Right renal pelvis (tissue), 4 donors: ENCODE measurements at regions not wholly inside any gene's neighbourhood (a gene's known extent, or its start where the extent isn't known, plus 50 kb on each side); places are given as distances from the start of the nearest gene placed in this dataset.
"Not testable (repeated sequence)": the region's sequence is repeated elsewhere in the genome, so short reads cannot be mapped to it uniquely, and the experiment has no call there.

ENCODE experiments used
- DNase-seq, 4 donors: peaks; one replicate each; pipeline ENCODE4 v3.0.0-alpha.2; 2013; ENCODE audit warnings: low read depth in 4 of 4, low spot score in 3 of 4, missing footprints in 1 of 4

DNA sequence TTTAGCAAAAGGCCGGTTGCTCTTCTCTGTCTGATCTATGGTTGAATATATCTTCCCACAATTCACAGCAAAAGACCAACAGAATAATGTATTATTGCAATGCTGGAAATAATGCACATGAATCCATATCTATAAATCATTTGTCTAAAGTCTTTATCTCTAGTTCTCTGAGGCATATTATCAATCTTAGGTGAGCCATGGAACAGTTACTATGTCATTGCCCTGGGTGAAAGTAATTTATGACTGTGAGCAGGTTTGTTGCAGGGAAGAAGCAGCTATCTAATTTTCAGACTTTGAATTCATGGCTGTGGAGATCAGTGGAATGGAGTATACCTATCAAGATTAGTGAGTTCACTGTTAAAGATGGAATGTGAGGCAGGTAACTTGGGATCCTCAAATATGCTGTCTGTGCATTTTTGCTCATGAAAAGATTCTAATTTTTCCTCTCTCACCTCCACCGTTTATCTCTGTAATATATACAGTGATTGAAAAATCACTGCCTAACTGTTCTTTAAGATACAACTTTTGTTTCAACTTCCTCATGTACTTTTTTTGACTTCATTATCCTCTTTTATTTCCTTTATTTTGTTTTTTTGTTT, 256.8 kb upstream of the ARSJ start:
- DNase-seq = no peak

DNA sequence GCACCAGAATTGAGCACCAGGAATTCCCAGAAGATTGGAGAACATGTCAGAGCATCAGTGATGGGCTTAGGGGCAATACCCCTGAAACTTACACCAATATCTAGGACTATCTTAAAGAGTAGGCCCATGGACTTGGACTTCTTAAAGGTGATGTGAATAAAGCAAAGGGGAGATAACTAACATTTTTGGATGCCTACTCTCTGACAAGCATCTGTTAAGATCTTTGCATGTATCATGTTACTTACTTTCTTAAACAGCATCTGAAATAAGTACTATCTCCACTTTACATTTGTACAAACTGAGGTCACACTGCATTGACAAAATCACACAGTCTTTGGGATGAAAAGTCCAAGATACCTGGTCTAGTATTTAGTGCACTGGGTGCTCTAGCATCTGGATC, 258.6 kb upstream of the ARSJ start:
- DNase-seq = no peak

DNA sequence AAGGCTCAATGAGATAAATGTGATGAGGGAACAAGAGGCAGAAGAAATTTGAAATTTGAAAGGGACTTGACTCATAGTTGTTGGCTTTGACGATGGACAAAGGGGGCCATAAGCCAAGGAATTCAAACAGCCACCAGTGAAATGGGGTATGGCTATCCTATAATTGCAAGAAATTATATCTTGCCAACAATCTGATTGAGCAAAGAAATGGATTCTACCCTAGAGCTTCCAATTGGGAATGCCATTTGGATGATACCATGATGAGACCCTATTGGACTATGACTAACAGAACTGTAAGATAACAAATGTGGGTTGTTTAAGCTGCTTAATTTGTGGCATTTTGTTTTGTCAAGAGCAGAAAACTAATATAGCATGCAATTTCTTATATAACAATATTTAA, 270.1 kb upstream of the ARSJ start:
- DNase-seq = no peak

DNA sequence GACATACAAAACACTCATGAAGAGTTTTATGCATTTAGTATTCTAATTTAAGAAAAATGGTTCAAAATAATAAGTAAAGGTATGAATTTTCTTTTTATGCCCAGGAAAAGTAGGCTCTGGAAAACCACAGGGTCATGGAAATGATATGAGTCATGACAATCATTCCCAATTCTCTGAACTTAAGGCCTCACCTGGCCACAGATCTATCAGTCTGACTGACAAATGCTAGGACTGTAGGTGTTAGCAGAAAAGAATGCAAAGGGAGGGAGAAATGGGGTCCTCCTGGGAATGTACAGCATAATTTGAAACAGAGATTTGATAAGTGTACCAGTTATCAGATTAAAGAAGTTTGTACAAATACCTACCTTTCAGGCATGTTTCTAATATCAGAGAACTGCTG, 270.5 kb upstream of the ARSJ start:
- no peak for DNase-seq

DNA sequence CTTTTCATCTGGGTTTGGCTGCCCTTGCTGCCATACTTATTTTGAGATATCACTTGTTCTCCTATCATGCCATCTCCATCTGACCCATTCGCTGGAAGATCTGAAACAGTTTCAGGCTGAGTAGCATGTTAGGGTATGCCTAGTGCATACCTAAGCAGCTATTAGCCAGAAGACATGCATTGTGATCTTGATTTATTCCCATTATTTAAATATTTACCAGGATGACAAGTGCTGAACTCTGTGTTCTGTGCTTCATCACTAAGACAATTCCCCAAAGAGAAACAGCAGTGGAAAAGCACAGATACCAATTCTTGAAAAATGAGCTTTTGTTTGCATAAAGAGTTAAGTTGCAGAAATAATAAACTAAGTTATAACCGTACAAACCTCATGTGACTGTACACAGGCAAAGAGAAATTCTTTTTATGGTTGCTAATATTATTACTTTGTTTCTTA, 271.0 kb upstream of the ARSJ start:
- no peak for DNase-seq

DNA sequence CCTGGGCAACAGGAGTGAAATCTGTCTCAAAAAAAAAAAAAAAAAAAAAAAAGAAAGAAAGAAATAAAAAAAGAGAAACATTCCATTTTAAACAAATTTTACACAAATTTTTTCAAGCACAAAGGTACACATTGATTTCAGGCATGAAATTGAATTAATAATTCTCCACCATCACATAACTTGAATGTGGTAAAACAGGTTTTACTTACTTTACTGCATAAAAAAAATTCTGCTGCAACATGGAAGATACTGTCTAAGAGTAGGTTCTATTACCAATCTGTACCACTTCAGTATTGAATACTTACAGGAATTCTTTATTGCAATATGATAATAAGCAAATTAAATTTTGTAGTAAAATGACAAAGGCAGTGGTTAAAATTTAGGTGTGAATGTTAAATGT, 271.6 kb upstream of the ARSJ start:
- DNase-seq = no peak

DNA sequence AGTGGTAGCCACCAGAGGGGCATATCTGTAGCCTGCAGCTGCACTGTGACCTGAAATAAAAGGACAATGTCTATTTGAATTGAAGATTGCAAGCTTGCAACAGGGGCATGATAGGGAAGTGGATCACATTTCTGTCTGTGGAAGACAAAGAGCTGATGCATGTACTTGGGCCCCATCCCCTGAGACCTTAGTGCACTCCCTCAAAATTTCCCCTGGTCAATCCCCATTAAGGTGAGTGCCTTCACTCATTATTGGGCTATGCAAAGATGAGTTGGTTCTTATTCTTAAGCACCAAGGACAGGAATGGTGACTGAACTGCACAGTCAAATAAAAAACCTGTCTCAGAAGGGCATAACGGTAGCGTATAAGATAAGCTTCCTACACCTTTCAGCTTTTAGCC, 273.1 kb upstream of the ARSJ start:
- no peak for DNase-seq

DNA sequence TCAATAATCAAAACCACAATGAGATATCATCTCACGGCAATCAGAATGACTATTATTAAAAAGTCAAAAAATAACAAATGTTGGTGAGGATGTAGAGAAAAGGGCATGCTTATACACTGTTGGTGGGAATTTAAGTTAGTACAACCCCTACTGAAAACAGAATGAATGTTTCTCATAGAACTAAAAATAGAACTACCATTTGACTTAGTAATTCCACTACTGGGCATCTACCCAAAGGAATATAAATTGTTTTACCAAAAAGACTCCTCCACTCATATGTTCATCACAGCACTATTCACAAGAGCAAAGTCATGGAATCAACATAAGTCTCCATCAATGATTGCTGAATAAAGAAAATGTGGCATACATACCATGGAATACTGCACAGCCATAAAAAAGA, 278.1 kb upstream of the ARSJ start:
- DNase-seq = no peak

DNA sequence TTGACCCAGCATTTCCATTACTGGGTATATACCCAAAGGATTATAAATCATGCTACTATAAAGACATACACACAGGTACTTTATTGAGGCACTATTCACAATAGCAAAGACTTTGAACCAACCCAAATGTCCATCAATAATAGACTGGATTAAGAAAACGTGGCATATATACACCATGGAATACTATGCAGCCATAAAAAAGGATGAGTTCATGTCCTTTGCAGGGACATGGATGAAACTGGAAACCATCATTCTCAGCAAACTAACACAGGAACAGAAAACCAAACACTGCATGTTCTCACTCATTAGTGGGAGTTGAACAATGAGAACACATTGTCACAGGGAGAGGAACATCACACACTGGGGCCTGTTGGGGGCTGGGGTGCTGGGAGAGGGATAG, 283.0 kb upstream of the ARSJ start:
- DNase-seq = not testable (repeated sequence)

DNA sequence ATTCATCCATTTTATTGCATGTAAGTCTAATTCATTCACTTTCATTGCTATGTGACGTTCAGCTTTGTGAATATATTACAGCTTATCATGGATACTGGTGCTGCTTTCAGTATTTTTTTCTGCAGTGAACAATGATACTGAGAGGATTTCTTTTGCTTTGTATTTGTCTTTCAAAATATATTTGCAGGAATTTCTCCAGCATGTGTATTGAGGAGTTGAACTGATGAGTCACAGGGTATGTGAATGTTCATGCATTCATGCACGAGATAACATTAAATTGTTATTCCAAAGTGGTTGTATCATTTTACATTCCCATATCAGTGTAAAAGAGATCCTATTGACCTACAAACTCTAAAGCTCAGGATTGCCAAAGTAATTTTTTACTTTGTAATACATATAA, 283.8 kb upstream of the ARSJ start:
- no peak for DNase-seq

DNA sequence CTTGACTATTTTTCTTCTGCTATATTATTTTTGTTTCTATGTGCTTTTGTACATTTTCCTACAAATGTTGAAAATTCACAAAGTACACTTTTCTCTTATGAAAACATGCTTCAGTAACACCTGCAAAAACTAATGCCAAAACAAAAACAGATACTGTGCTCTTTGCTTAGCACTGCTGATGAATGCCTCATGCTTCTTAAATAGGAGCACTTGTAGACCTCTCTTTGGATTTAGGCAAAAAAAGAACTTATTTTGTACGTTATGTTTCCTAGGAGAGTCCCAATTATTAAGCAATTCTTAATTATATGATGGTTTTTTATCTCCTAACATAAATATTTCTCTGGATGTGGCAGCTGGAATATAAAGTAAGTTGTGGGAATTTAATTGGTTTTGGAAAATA, 285.0 kb upstream of the ARSJ start:
- DNase-seq = no peak

DNA sequence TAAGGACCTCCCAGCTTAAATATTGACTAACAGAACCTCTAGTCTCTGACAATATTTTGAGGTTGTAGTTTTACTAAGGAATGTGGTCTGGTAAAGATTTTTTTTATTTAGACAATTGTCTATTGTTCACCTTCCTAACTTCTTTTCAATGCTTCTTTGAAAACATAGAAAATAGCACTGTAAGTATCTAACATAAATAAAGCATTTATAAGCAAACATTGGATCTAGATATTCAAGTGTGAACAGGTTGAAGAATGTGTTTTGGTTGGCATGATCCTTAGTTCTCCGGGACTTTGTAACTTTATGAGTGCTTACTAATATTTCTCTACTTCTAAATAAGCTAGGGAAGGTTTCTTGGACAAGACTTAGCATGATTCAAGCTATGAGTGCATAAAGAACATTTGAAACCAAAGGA, 285.4 kb upstream of the ARSJ start:
- DNase-seq = no peak

DNA sequence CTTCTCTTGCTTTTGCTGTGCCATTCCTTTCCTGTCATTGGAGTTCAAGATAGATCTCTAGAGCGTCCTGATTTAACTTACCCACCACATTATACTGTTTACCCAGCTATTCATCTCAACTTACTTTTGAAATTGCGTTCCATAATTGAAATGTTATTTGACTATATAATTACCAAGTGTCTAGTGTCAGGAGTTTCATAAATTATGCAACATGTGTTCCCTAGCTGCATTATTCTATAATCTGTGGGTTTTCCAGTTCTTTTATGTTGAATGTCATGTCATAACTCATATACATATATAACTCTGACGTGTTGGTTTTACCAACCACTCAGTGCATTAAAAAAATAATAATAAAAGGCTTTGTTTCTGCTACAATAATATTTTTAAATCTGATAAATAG, 285.9 kb upstream of the ARSJ start:
- DNase-seq = no peak

DNA sequence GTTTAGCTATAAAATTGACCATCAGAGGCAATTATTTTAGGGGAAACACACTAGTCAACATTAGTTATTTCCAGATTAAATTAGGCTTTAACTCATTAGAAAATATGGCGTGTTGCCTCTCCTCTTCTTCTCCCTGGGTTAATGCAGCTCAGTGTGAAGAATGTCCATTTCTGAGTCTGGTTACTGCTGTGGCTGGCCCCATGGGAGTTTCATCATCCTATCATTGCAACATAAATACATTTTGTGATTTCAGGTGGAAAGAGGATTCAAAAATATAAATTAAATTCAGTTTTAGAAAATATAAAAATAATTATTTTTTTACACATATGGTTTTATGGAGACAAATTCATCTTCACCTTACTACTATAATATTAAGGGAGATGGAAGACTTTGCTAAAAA, 288.5 kb upstream of the ARSJ start:
- DNase-seq = no peak

DNA sequence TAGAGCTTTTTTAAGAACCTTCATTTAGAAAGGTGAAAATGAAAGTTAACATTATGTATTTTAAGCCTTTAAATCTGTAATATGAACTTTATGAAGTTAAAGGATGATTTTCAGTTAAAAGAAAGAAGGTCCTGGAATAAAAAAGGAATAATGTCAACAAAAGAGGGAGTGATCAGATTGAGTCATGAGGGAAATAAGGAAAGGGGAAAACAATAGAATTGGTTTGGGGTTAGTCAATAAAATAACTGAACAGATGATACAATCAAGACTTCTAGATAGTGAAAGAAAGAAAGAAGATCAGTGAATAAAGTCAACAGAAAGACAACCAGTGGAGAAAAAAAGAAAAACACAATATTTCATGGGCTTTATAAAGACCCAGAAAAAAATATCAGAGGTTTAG, 291.6 kb upstream of the ARSJ start:
- no peak for DNase-seq

DNA sequence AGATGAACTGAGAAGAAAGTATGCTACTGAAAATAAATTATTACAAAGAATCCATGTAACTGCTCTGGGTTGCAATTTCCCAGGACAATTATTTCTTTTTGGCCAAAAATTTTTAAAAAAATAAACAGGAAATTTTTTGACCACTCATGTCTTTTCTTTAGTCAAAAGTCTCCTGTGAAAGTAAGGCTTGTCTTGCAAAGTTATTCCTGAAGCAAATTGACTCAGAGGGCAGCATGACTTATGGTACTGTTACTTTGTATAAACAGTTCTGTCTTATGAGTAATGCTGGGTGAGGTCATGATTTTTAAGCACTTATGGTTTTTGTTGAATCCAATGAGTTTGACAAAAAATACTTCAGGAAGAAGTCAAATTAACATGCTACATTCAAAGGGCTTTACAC, 292.8 kb upstream of the ARSJ start:
- no peak for DNase-seq

DNA sequence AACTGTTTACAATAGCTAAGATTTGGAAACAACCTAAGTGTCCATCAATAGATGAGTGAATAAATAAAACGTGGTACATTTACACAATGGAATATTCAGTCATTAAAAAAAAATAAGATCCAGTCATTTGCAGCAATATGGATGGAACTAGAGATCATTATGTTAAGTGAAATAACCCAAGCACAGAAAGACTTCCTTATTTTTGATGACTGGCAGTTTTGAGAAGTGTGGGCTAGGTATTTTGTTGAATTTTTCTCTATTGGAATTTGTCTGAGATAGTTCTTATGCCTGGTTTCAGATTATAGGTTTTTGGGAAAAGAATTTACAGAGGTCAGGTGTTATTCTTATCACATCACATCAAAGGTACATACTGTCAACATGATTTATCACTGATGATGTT, 293.8 kb upstream of the ARSJ start:
- no peak for DNase-seq

DNA sequence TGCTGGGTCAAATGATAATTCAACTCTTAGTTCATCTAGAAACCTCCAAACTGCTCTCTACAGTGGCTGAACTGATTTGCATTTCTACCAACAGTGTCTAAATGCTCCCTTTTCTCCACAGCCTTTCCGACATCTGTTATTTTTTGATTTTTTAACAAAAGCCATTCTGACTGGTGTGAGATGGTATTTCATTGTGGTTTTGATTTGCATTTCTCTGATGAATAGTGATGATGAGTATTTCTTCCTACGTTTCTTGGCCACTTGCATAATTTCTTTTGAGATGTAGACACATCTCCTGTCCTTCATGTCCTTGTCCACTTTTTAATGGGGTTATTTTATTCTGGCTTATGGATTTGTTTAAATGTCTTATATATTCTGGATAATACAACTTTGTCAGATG, 298.2 kb upstream of the ARSJ start:
- DNase-seq = no peak

DNA sequence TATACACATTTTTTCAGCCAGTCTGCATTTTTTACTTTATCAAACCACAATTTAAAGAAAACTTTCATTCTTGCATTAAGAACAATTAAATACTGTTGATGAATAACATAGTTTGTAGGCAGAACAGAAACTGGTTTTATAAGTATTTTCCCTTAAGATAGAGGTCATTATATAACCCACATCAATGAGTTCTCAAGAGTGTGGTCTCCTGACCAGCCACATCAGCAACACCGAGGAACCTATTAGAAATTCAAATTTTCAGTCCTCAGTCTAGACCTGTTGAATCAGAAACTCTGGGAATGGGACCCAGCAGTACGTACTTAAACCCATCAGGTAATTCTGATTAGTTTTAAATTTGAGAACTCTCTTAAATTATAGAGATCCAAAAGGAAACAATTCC, 299.6 kb upstream of the ARSJ start:
- DNase-seq = no peak

DNA sequence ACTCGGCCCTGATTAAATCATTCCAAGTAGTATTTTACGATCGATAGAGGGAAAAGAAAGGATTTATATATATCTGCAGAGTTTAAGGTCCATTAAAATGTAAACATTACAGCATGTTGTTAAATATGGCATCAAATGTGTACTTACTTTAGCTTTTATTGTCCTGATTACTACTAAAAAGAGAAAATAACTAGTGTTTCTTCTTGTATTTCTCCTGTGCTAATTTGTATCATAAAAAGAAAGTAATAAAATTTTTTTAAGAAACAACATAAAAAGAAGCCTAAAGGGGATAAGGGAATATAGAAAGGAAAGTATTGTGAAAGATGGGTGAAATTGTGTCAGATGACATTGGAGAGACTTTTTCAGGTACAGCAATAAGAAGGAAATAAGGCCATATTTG, 300.3 kb upstream of the ARSJ start:
- no peak for DNase-seq

DNA sequence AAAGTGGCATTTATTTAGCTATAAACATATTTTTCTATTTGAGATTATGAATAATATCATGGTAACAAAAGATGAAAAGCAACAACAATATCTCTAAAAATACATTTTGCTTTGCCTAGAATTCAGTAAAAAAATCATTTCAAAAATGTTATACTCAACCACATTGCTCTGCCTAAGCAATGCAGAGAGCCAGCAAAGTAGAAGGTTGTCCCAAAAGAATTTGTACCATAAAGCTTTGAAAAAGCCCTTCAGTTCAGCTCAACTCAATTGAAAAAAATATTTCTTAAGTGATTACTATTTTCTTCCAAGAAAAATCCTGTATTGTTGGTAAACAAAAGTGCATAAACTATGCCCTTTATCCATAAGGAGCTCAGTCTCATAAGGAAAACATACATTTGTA, 301.2 kb upstream of the ARSJ start:
- no peak for DNase-seq

DNA sequence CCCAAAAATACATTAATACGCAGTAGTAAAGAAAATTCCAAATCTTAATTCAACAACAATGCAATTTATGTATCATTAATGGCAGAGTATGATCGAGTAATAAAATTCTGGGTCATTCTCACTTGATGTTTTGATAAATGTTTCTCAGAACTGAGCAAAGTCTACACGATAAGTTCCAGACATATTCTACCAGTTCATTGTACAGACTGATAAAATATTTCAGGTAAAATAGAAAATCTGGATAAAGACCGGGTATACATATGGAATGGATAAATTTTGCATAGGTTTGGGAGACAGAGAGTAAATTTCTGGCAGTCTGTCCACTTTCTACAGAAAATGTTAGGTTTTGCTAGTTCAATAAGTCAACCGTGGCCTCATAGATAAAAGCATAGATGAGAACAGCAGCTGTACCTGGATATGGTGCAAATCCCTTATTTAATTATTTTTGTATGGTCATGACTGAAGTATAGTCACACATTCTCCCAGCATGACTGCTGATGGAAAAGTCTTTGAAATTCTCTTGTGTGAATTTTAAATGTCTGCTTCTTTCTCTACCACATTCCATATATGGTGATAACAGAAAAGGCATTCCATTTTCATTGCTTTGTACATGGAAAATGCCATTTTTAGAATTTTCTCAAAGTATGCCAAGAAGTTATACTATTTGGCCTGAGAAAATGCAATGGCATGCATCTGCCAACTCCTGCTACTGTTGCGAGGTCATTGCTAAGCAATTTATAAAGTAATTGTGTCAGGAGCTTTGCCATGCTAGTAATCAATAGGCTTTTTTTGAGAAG, 301.9 kb upstream of the ARSJ start:
- DNase-seq = no peak

DNA sequence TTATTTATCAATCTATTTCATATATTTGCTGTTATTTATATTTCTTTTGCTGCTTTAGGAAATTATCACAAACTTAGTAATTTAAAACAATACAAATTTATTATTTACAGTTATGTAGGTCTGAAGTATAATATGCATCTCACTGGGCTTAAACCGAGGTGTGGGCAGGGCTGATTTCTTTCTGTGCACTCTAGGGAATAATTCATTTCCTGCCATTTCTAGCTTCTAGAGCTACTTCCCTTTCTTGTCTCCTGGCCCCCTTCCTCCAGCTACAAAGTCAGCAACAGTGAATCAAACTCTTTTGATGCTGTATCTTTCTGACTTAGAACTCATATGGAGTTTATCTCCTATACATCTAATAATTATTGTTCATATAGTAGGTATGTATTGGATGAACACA, 303.5 kb upstream of the ARSJ start:
- DNase-seq = no peak
